SK-N-SH treated with all-trans-retinoic acid at 6 μM for 48 hours (cell line): ENCODE measurements at regions not wholly inside any gene's neighbourhood (a gene's known extent, or its start where the extent isn't known, plus 50 kb on each side); places are given as distances from the start of the nearest gene placed in this dataset.

Source experiments
- ATAC-seq: fragments of 200-7000 bp; cut with Tn5 transposase; 3 replicates; pipeline ENCODE4 v1.9.1; 2020; ENCODE audit warnings: mild to moderate bottlenecking, moderate library complexity
- ARNTL ChIP-seq: fragments of 450-650 bp; formaldehyde crosslinking; IDR thresholded peaks from 2 replicates; pipeline ENCODE4 v1.5.0; 2020; ENCODE audit warnings: low read depth, mild to moderate bottlenecking, moderate library complexity, borderline replicate concordance
- BACH2 ChIP-seq: fragments of 250-450 bp; sonication (Bioruptor Pico); IDR thresholded peaks from 2 replicates; pipeline ENCODE4 v1.9.0; 2021; ENCODE audit warnings: mild to moderate bottlenecking, borderline replicate concordance
- ESRRG ChIP-seq: fragments of 250-450 bp; sonication (Bioruptor Pico); IDR thresholded peaks from 2 replicates; pipeline ENCODE4 v1.6.1; 2021; ENCODE audit warnings: mild to moderate bottlenecking
- ISL1 ChIP-seq: fragments of 250-450 bp; sonication (Bioruptor Pico); IDR thresholded peaks from 2 replicates; pipeline ENCODE4 v2.1.2; 2022; ENCODE audit warnings: mild to moderate bottlenecking, moderate library complexity
- OSR1 ChIP-seq: fragments of 250-450 bp; sonication (Bioruptor Pico); IDR thresholded peaks from 2 replicates; pipeline ENCODE4 v1.8.0; 2022; ENCODE audit warnings: moderate library complexity, mild to moderate bottlenecking, inconsistent platforms
- PPARA ChIP-seq: fragments of 250-450 bp; sonication (Bioruptor Pico); IDR thresholded peaks from 2 replicates; pipeline ENCODE4 v1.5.0; 2020; ENCODE audit warnings: mild to moderate bottlenecking, borderline replicate concordance
- RARB ChIP-seq: fragments of 250-450 bp; sonication (Bioruptor Pico); IDR thresholded peaks from 2 replicates; pipeline ENCODE4 v1.8.0; 2021; ENCODE audit warnings: mild to moderate bottlenecking, moderate library complexity
- SNAI2 ChIP-seq: fragments of 250-450 bp; sonication (Bioruptor Pico); IDR thresholded peaks from 2 replicates; pipeline ENCODE4 v1.5.0; 2020; ENCODE audit warnings: mild to moderate bottlenecking, moderate library complexity
- TCF4 ChIP-seq: fragments of 250-450 bp; sonication (Bioruptor Pico); IDR thresholded peaks from 2 replicates; pipeline ENCODE4 v1.8.0; 2021; ENCODE audit warnings: mild to moderate bottlenecking, moderate library complexity, borderline replicate concordance
- TOX ChIP-seq: fragments of 250-450 bp; sonication (Bioruptor Pico); IDR thresholded peaks from 2 replicates; pipeline ENCODE4 v1.8.0; 2021; ENCODE audit warnings: mild to moderate bottlenecking, moderate library complexity, borderline replicate concordance
- ZC3H10 ChIP-seq: fragments of 250-450 bp; sonication (Bioruptor Pico); IDR thresholded peaks from 2 replicates; pipeline ENCODE4 v1.5.1; 2021; ENCODE audit warnings: mild to moderate bottlenecking, moderate library complexity
- ZFP3 ChIP-seq: fragments of 250-450 bp; sonication (Bioruptor Pico); IDR thresholded peaks from 2 replicates; pipeline ENCODE4 v1.5.0; 2020; ENCODE audit warnings: mild to moderate bottlenecking, moderate library complexity
- ZFP30 ChIP-seq: fragments of 450-650 bp; formaldehyde crosslinking; IDR thresholded peaks from 2 replicates; pipeline ENCODE4 v1.5.0; 2022; ENCODE audit warnings: mild to moderate bottlenecking, moderate library complexity
- ZNF565 ChIP-seq: fragments of 450-650 bp; formaldehyde crosslinking; conservative IDR thresholded peaks from 2 replicates; pipeline ENCODE4 v1.5.0; 2020; ENCODE audit warnings: low read depth, mild to moderate bottlenecking, moderate library complexity
- ZNF8 ChIP-seq: fragments of 450-650 bp; formaldehyde crosslinking; IDR thresholded peaks from 2 replicates; pipeline ENCODE4 v1.5.0; 2020; ENCODE audit warnings: mild to moderate bottlenecking, moderate library complexity
- TF ChIP-seq, protein P1 (sequence below): fragments of 250-450 bp; sonication (Bioruptor Pico); IDR thresholded peaks from 2 replicates; pipeline ENCODE4 v1.5.0; 2020; ENCODE audit warnings: mild to moderate bottlenecking, moderate library complexity
- TF ChIP-seq, protein P2 (sequence below): fragments of 250-450 bp; sonication (Bioruptor Pico); IDR thresholded peaks from 2 replicates; pipeline ENCODE4 v1.5.1; 2020; ENCODE audit warnings: low read depth, mild to moderate bottlenecking, moderate library complexity
- TF ChIP-seq, protein P3 (sequence below): fragments of 250-450 bp; sonication (Bioruptor Pico); IDR thresholded peaks from 2 replicates; pipeline ENCODE4 v1.8.0; 2021; ENCODE audit warnings: low read depth, mild to moderate bottlenecking, moderate library complexity, borderline replicate concordance
- TF ChIP-seq, protein P4 (sequence below): fragments of 250-450 bp; sonication (Bioruptor Pico); IDR thresholded peaks from 2 replicates; pipeline ENCODE4 v1.5.1; 2021; ENCODE audit warnings: mild to moderate bottlenecking, moderate library complexity

DNA sequence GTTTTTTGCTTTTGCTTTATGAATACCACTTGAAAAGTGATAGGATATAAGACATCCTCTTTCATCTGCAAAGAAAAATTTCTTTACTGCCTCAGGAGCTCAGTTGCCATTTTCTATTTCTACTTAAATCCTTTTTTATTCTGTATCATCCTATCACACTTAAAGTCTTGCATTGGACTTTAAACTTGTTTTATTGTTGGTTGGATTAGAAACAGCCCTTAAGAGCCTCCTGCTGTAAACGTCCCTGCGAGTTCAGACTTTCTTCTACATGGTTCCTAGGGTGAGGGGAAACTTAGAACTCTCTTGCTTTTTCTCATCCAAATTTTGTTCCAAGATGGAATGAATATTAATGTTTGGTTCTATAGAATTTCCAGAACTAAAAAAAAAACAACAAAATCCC, 234.3 kb downstream of the JRKL start:
- no peak for TF ChIP-seq ZFP3 (CRISPR knock-in tag)
- TF ChIP-seq ZC3H10 (CRISPR knock-in tag) = no peak
- TF ChIP-seq ZFP30 (CRISPR knock-in tag) = no peak
- TF ChIP-seq, protein P1, sequence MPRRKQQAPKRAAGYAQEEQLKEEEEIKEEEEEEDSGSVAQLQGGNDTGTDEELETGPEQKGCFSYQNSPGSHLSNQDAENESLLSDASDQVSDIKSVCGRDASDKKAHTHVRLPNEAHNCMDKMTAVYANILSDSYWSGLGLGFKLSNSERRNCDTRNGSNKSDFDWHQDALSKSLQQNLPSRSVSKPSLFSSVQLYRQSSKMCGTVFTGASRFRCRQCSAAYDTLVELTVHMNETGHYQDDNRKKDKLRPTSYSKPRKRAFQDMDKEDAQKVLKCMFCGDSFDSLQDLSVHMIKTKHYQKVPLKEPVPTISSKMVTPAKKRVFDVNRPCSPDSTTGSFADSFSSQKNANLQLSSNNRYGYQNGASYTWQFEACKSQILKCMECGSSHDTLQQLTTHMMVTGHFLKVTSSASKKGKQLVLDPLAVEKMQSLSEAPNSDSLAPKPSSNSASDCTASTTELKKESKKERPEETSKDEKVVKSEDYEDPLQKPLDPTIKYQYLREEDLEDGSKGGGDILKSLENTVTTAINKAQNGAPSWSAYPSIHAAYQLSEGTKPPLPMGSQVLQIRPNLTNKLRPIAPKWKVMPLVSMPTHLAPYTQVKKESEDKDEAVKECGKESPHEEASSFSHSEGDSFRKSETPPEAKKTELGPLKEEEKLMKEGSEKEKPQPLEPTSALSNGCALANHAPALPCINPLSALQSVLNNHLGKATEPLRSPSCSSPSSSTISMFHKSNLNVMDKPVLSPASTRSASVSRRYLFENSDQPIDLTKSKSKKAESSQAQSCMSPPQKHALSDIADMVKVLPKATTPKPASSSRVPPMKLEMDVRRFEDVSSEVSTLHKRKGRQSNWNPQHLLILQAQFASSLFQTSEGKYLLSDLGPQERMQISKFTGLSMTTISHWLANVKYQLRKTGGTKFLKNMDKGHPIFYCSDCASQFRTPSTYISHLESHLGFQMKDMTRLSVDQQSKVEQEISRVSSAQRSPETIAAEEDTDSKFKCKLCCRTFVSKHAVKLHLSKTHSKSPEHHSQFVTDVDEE (CRISPR knock-in tag) = no peak
- ATAC-seq = no peak

DNA sequence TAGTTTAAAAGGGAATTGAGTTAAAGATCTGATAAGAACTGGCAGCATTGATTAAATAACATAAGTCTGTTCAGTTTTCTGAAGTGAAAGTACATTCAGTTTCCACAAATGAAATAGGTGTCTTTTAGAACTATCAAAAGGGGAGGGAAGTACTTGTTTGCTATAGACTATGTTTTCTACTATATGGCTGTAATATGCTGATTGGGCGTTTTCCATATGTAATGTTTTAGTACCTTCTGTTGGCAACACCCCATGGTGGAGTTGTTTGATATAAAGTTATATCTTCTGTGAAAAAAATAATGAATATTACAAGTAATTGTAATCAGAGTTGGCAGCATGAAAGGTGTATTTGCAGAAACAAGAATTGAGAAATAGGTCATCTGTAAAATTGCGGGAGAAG, 237.6 kb downstream of the JRKL start:
- no peak for ATAC-seq
- TF ChIP-seq ZNF8 (no peak), SNAI2 (CRISPR knock-in tag) (no peak), RARB (CRISPR knock-in tag) (no peak), PPARA (CRISPR knock-in tag) (no peak), BACH2 (CRISPR knock-in tag) (no peak), ZC3H10 (CRISPR knock-in tag) (no peak), ISL1 (no peak)
- TF ChIP-seq, protein P1 (CRISPR knock-in tag) = no peak
- TF ChIP-seq, protein P2, sequence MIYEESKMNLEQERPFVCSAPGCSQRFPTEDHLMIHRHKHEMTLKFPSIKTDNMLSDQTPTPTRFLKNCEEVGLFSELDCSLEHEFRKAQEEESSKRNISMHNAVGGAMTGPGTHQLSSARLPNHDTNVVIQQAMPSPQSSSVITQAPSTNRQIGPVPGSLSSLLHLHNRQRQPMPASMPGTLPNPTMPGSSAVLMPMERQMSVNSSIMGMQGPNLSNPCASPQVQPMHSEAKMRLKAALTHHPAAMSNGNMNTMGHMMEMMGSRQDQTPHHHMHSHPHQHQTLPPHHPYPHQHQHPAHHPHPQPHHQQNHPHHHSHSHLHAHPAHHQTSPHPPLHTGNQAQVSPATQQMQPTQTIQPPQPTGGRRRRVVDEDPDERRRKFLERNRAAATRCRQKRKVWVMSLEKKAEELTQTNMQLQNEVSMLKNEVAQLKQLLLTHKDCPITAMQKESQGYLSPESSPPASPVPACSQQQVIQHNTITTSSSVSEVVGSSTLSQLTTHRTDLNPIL = no peak

DNA sequence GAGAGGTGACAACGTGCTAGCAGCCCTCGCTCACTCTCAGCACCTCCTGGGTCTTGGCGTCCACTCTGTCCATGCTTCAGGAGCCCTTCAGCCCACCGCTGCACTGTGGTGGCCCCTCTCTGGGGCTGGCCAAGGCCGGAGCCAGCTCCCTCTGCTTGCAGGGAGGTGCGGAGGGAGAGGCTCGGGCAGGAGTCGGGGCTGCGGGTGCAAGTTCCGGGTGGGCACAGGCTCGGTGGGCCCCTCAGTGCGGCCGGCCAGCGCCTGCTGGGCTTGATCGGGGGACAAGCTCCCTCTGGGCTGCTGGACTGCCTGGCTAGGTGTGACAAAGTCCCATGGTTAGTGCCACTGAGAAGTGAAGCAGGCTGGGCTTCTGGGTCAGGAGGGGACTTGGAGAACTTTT, 245.8 kb downstream of the JRKL start:
- ATAC-seq = no peak
- no peak for TF ChIP-seq TCF4 (CRISPR knock-in tag)
- TF ChIP-seq ZNF565 = no peak
- no peak for TF ChIP-seq ZFP30 (CRISPR knock-in tag)
- no peak for TF ChIP-seq ARNTL
- no peak for TF ChIP-seq ISL1

DNA sequence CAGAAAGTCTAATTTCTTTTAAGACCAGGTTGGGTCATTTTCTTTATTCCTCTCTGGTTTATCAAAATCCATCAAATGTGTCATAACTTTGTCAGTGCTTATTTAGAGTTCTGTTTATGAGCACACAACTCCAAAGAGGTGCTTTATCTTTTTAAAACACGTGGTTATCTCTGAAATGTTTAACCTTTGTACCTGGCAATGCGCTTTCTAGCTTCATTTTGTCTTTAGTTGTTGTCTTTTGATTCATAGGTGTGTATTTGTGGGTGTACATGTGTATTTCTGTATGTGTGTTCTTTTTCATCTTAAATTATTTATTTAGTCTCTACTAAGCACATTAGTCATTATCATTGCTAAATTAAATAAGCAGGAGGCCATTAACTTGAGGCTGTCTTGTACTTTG, 251.4 kb downstream of the JRKL start:
- ATAC-seq = no peak
- no peak for TF ChIP-seq ZNF565
- TF ChIP-seq ESRRG (CRISPR knock-in tag) = no peak
- TF ChIP-seq, protein P3, sequence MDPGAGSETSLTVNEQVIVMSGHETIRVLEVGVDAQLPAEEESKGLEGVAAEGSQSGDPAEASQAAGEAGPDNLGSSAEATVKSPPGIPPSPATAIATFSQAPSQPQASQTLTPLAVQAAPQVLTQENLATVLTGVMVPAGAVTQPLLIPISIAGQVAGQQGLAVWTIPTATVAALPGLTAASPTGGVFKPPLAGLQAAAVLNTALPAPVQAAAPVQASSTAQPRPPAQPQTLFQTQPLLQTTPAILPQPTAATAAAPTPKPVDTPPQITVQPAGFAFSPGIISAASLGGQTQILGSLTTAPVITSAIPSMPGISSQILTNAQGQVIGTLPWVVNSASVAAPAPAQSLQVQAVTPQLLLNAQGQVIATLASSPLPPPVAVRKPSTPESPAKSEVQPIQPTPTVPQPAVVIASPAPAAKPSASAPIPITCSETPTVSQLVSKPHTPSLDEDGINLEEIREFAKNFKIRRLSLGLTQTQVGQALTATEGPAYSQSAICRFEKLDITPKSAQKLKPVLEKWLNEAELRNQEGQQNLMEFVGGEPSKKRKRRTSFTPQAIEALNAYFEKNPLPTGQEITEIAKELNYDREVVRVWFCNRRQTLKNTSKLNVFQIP (CRISPR knock-in tag) = no peak
- TF ChIP-seq OSR1 (CRISPR knock-in tag) = no peak
- no peak for TF ChIP-seq ARNTL
- no peak for TF ChIP-seq ZFP3 (CRISPR knock-in tag)

DNA sequence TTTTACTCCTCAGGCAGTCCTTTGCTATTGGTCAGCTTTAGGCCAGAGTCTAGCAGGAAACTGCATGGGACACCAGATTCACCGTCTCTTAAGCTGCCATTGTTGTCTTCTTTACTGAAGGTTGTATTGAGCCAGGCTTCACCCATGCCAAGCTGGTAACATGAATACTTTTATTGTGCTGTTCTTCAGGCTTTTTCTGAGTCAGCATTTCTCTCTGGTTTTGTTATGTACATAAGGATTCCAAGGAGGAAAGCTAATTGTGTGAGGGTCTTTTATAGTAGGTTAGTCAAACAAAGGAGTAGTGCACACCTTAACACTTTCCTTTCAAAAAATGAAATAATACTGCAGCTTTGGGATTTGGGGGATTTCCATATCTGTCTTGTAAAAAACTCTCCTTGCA, 252.8 kb downstream of the JRKL start:
- TF ChIP-seq TCF4 (CRISPR knock-in tag) (no peak), ARNTL (no peak), ZFP30 (CRISPR knock-in tag) (no peak), ESRRG (CRISPR knock-in tag) (no peak), OSR1 (CRISPR knock-in tag) (no peak), ZC3H10 (CRISPR knock-in tag) (no peak), TOX (CRISPR knock-in tag) (no peak), PPARA (CRISPR knock-in tag) (no peak)
- TF ChIP-seq, protein P4, sequence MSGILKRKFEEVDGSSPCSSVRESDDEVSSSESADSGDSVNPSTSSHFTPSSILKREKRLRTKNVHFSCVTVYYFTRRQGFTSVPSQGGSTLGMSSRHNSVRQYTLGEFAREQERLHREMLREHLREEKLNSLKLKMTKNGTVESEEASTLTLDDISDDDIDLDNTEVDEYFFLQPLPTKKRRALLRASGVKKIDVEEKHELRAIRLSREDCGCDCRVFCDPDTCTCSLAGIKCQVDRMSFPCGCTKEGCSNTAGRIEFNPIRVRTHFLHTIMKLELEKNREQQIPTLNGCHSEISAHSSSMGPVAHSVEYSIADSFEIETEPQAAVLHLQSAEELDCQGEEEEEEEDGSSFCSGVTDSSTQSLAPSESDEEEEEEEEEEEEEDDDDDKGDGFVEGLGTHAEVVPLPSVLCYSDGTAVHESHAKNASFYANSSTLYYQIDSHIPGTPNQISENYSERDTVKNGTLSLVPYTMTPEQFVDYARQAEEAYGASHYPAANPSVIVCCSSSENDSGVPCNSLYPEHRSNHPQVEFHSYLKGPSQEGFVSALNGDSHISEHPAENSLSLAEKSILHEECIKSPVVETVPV (CRISPR knock-in tag) = no peak
- ATAC-seq = no peak
